GM12864 (cell line): ENCODE measurements at regions not wholly inside any gene's neighbourhood (a gene's known extent, or its start where the extent isn't known, plus 50 kb on each side); places are given as distances from the start of the nearest gene placed in this dataset.

ENCODE experiments used
- DNase-seq: peaks from one replicate; pipeline ENCODE4 v3.0.0-alpha.2; 2011; ENCODE audit warnings: low read depth
- H3K4me3 ChIP-seq: 2 replicates; pipeline ENCODE4 v1.5.1; 2011; ENCODE audit warnings: mild to moderate bottlenecking, low read depth, low read length, control low read depth
- CTCF ChIP-seq: IDR thresholded peaks from 2 replicates; pipeline ENCODE4 v1.5.1; 2011; ENCODE audit warnings: low read depth, mild to moderate bottlenecking, moderate library complexity, low read length, control low read depth, inconsistent platforms; ENCODE audit errors: missing control alignments

GRCh38 chr3:6504834-6505233 is 356.1 kb upstream of the GRM7 start:
- DNase-seq, result no peak
- no peak overlapping the region for H3K4me3 ChIP-seq
- TF ChIP-seq CTCF, result no peak

- H3K4me3 ChIP-seq, result no peak overlapping the region
- TF ChIP-seq CTCF, result no peak
- DNase-seq, result no peak
Measured at GRCh38 chr3:6508410-6508759, 352.5 kb upstream of the GRM7 start.

GRCh38 chr3:6509576-6509975 is 351.3 kb upstream of the GRM7 start:
- no peak for TF ChIP-seq CTCF
- H3K4me3 ChIP-seq, result no peak overlapping the region
- DNase-seq, result no peak

GRCh38 chr3:6510713-6511112 is 350.2 kb upstream of the GRM7 start:
- no peak overlapping the region for H3K4me3 ChIP-seq
- no peak for TF ChIP-seq CTCF
- no peak for DNase-seq

GRCh38 chr3:6512172-6512800 is 348.6 kb upstream of the GRM7 start:
- no peak for TF ChIP-seq CTCF
- DNase-seq, result no peak
- no peak overlapping the region for H3K4me3 ChIP-seq

GRCh38 chr3:6516143-6516542 is 344.8 kb upstream of the GRM7 start:
- H3K4me3 ChIP-seq, result no peak overlapping the region
- TF ChIP-seq CTCF, result no peak
- DNase-seq, result no peak

- no peak for TF ChIP-seq CTCF
- DNase-seq, result no peak
- no peak overlapping the region for H3K4me3 ChIP-seq
Measured at GRCh38 chr3:6516694-6517093, 344.2 kb upstream of the GRM7 start.
